ENCODE measurements at regions not wholly inside any gene's neighbourhood (a gene's known extent, or its start where the extent isn't known, plus 50 kb on each side); places are given as distances from the start of the nearest gene placed in this dataset.

DNA sequence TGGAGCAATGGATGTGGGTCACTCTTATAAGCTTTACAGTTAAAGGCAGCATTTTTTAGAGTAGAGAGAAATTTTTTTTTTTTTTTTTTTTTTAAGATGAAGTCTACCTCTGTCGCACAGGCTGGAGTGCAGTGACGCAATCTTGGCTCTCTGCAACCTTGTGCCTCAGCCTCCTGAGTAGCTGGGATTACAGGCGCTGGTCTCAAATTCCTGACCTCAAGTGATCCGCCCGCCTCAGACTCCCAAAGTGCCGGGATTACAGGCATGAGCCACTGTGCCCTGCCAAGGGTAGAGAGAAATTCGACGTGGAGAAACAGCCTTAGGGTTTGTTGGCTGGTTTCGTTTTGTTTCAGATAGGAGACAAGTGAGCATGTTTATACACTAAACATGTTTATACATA lies 594.2 kb upstream of the ADAMTS5 start:
- no peak for TF ChIP-seq POLR2A (IDR thresholded peaks at IDR 0.05; ENCODE audit: low read length)
- no peak for TF ChIP-seq GATA1 (IDR thresholded peaks at IDR 0.05; ENCODE audit: low read depth, low read length)
